Stimulated activated CD8-positive, alpha-beta memory T cell treated with anti-CD3 and anti-CD28 coated beads, Interleukin-2, amount 100 ng/mL, for 48 hours (primary cell): ENCODE measurements at regions not wholly inside any gene's neighbourhood (a gene's known extent, or its start where the extent isn't known, plus 50 kb on each side); places are given as distances from the start of the nearest gene placed in this dataset.

ENCODE experiments used
- DNase-seq, 2 donors: peaks; one replicate each; pipeline ENCODE4 v3.0.0-alpha.2; 2020; ENCODE audit warnings: low read depth in 2 of 2

GRCh38 chr3:87335931-87336330 is 59.5 kb upstream of the POU1F1 start:
- no peak for DNase-seq

DNA sequence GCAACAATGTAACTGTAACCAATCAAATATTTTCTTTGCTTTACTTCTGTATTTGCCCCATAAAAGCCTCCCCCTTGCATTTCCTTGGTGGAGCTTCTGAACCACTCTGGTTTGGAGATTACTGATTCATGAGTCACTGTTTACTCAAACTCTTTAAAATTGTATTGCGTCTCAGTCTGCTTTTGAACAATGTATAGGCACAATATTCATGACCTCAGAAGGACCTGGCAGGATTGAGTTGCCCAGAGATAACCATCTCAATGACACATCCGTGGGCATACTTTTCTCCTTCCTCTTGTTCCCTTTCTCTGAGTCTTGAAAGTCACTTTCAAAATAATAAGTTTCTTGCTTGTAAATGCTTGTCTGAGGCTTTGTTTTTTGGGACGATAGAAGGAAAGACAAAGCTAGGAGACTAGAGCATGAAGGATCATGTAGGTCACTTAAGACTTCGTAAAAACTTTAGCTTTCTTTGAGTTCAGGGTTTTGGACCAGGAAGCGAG is 57.1 kb upstream of the POU1F1 start:
- no peak for DNase-seq

- no peak for DNase-seq
Observed at GRCh38 chr3:87332789-87333188, 56.4 kb upstream of the POU1F1 start.

DNA sequence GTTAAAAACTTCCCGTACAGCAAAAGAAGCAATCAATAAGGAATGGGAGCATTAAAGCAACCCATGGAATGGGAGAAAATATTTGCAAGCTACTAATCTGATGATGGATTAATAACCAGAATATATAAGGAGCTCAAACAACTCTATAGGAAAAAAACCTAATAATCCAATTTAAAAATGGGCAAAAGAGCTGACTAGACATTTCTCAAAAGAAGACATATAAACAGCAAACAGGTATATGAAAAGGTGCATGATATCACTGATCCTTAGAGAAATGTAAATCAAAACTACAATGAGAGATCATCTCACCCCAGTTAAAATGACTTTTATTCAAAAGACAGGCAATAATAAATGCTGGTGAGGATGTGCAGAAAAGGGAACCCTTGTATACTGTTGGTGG is 52.7 kb upstream of the POU1F1 start:
- DNase-seq: no peak
